CD14-positive monocyte (primary cell): ENCODE measurements at regions not wholly inside any gene's neighbourhood (a gene's known extent, or its start where the extent isn't known, plus 50 kb on each side); places are given as distances from the start of the nearest gene placed in this dataset.
A peak's percentile ranks its signal among the peaks of the same experiment; 100 is the strongest.

Experiments
- DNase-seq, 3 donors: peaks; one replicate each; pipeline ENCODE4 v3.0.0-alpha.2; 2011 to 2022
- H2AFZ ChIP-seq: 2 replicates; pipeline ENCODE4 v1.6.0; 2012; ENCODE audit warnings: mild to moderate bottlenecking, low read depth, low read length, inconsistent platforms; ENCODE audit not compliant: insufficient read depth, poor library complexity, severe bottlenecking
- H3K27ac ChIP-seq, 2 donors: 1 replicate in 1 of 2; 2 replicates in 1 of 2; pipeline ENCODE4 v1.5.1; 2012 to 2013; ENCODE audit warnings: low read length in 2 of 2, control low read depth in 1 of 2, inconsistent platforms in 1 of 2, low read depth in 1 of 2, mild to moderate bottlenecking in 1 of 2
- H3K27me3 ChIP-seq, 2 donors: one replicate each; pipeline versions ENCODE4 v1.6.0 to v1.6.1; 2011 to 2013; ENCODE audit warnings: low read length in 2 of 2; ENCODE audit not compliant: control insufficient read depth in 2 of 2, insufficient read depth in 2 of 2
- H3K36me3 ChIP-seq, 2 donors: replicated peaks in 1 of 2; 1 replicate in 1 of 2; 2 replicates in 1 of 2; pipeline versions ENCODE4 v1.5.1 to v1.6.1; 2012 to 2013; ENCODE audit warnings: low read length in 2 of 2, control low read depth in 1 of 2, inconsistent platforms in 1 of 2, mild to moderate bottlenecking in 1 of 2; ENCODE audit not compliant: insufficient read depth in 2 of 2, control insufficient read depth in 1 of 2
- H3K4me1 ChIP-seq, 2 donors: 1 replicate in 1 of 2; 2 replicates in 1 of 2; pipeline versions ENCODE4 v1.5.1 to v1.6.1; 2012 to 2013; ENCODE audit warnings: low read length in 2 of 2, control low read depth in 1 of 2, inconsistent platforms in 1 of 2, mild to moderate bottlenecking in 1 of 2, moderate library complexity in 1 of 2; ENCODE audit not compliant: insufficient read depth in 2 of 2, control insufficient read depth in 1 of 2
- H3K4me2 ChIP-seq: replicated peaks from 2 replicates; pipeline ENCODE3; 2012; ENCODE audit warnings: low read length, moderate library complexity, mild to moderate bottlenecking; ENCODE audit not compliant: poor library complexity, severe bottlenecking; ENCODE audit errors: extremely low read depth
- H3K4me3 ChIP-seq, 3 experiments: fragments of 200-600 bp in 1 of 3; sonication (generic) in 1 of 3; replicated peaks in 1 of 3; 1 replicate in 2 of 3; 2 replicates in 1 of 3; pipeline ENCODE4 v1.5.1; 2011 to 2013; ENCODE audit warnings: low read length in 3 of 3, mild to moderate bottlenecking in 3 of 3, control low read depth in 2 of 3, low read depth in 2 of 3, inconsistent platforms in 1 of 3, moderate library complexity in 1 of 3
- H3K79me2 ChIP-seq: 2 replicates; pipeline ENCODE4 v1.6.0; 2012; ENCODE audit warnings: mild to moderate bottlenecking, control low read depth, inconsistent platforms, low read length, moderate library complexity; ENCODE audit not compliant: insufficient read depth
- H3K9ac ChIP-seq: 2 replicates; pipeline ENCODE4 v1.6.0; 2017; ENCODE audit warnings: low read length, mild to moderate bottlenecking; ENCODE audit not compliant: insufficient read depth, poor library complexity, severe bottlenecking
- H3K9me3 ChIP-seq, 2 donors: replicated peaks in 1 of 2; 1 replicate in 1 of 2; 2 replicates in 1 of 2; pipeline versions ENCODE4 v1.5.1 to v1.6.1; 2012 to 2013; ENCODE audit warnings: low read length in 2 of 2, control low read depth in 1 of 2; ENCODE audit not compliant: control insufficient read depth in 1 of 2, insufficient read depth in 1 of 2
- H4K20me1 ChIP-seq: 2 replicates; pipeline ENCODE4 v1.6.0; 2012; ENCODE audit warnings: mild to moderate bottlenecking, low read length, control low read depth, moderate library complexity; ENCODE audit not compliant: insufficient read depth
- H3K27ac Mint-ChIP-seq, 7 donors: one replicate each; pipeline ENCODE4 v1.8.0; 2020; ENCODE audit warnings: mild to moderate bottlenecking in 7 of 7, mixed read lengths in 7 of 7, moderate library complexity in 6 of 7, inconsistent platforms in 2 of 7
- H3K27me3 Mint-ChIP-seq, 3 donors: one replicate each; pipeline ENCODE4 v1.8.0; 2021 to 2022; ENCODE audit warnings: low read depth in 3 of 3, mild to moderate bottlenecking in 3 of 3, mixed read lengths in 3 of 3, moderate library complexity in 3 of 3, inconsistent platforms in 1 of 3
- H3K36me3 Mint-ChIP-seq, 2 donors: one replicate each; pipeline ENCODE4 v1.8.0; 2020; ENCODE audit warnings: mixed read lengths in 2 of 2, inconsistent platforms in 1 of 2, mild to moderate bottlenecking in 1 of 2
- H3K4me1 Mint-ChIP-seq: one replicate; pipeline ENCODE4 v1.8.0; 2020; ENCODE audit warnings: mild to moderate bottlenecking, mixed read lengths
- H3K4me3 Mint-ChIP-seq, 2 donors: one replicate each; pipeline ENCODE4 v1.8.0; 2020; ENCODE audit warnings: mild to moderate bottlenecking in 2 of 2, mixed read lengths in 2 of 2, moderate library complexity in 1 of 2
- H3K9me3 Mint-ChIP-seq, 7 donors: one replicate each; pipeline ENCODE4 v1.8.0; 2020 to 2022; ENCODE audit warnings: mixed read lengths in 7 of 7, mild to moderate bottlenecking in 6 of 7, moderate library complexity in 6 of 7, inconsistent platforms in 2 of 7
- CTCF ChIP-seq: fragments of 200-600 bp; IDR thresholded peaks from one replicate; pipeline ENCODE4 v1.8.0; 2022; ENCODE audit warnings: antibody characterized with exemption, mild to moderate bottlenecking
- WGBS: methylation state at CpG from one replicate; pipeline ENCODE4 v1.1.5; 2013; ENCODE audit warnings: missing lambda C conversion rate; ENCODE audit not compliant: insufficient coverage; 5-methylcytosine and 5-hydroxymethylcytosine counted together
- intact Hi-C, 2 donors: fragments of 100-400 bp; cut with micrococcal nuclease; formaldehyde crosslinking; loops; one replicate each; pipeline versions ENCODE4 v1.15.0 to v1.15.1; 2023

GRCh38 chr6:25012657-25013056, 76.9 kb upstream of the RIPOR2 start:
- Histone ChIP-seq H3K27me3 (no peaks in the 10 kb centered on the region), H3K4me1 (peaks cover 82 to 99% of the 10 kb centered on the region in 2 donors), H3K9me3 (no peaks in the 10 kb centered on the region), H2AFZ (no peak overlapping the region), H3K4me2 (peak overlapping the region; percentile 14), H3K27ac (peak overlapping the region in 1 of 2 donors; percentile 59), H3K4me3 (peak overlapping the region in 1 of 3 experiments; percentile 10), H4K20me1 (no peaks in the 10 kb centered on the region), H3K79me2 (peaks cover 17% of the 10 kb centered on the region), H3K9ac (no peak overlapping the region), H3K36me3 (no peaks in the 10 kb centered on the region)
- Mint-ChIP-seq H3K9me3 (no peaks in the 10 kb centered on the region), H3K27ac (peak overlapping the region; percentile 46 to 87 (median 76)), H3K4me1 (peaks cover 88% of the 10 kb centered on the region), H3K36me3 (peaks cover under 1 to 4% of the 10 kb centered on the region in 2 donors), H3K4me3 (no peak overlapping the region), H3K27me3 (no peaks in the 10 kb centered on the region)
- intact Hi-C loops: no loop called here
- no peak for TF ChIP-seq CTCF
- 0% methylated on average over 1 of the region's 2 CpGs for WGBS
- DNase-seq: peak in 2 of 3 donors; percentile 64 to 65

- no peak overlapping the region for H3K4me3 ChIP-seq
Measured at GRCh38 chr6:25013246-25013645, 77.5 kb upstream of the RIPOR2 start.

More at GRCh38 chr6:25013246-25013645, 77.5 kb upstream of the RIPOR2 start:
- no peak for DNase-seq
- Histone ChIP-seq H3K79me2 (peaks cover 15% of the 10 kb centered on the region), H3K9ac (no peak overlapping the region), H3K4me2 (no peak overlapping the region), H3K27ac (peak overlapping the region in 1 of 2 donors; percentile 59), H3K9me3 (no peaks in the 10 kb centered on the region), H4K20me1 (no peaks in the 10 kb centered on the region), H2AFZ (no peak overlapping the region), H3K27me3 (no peaks in the 10 kb centered on the region), H3K4me1 (peaks cover 80 to 97% of the 10 kb centered on the region in 2 donors), H3K36me3 (no peaks in the 10 kb centered on the region)
- intact Hi-C loops: no loop called here
- no peaks in the 10 kb centered on the region for H3K9me3 Mint-ChIP-seq
- H3K4me3 Mint-ChIP-seq: no peak overlapping the region
- WGBS: 100% methylated on average over 2 of the region's 4 CpGs
- no peak for TF ChIP-seq CTCF
- H3K36me3 Mint-ChIP-seq: peaks cover 0 to 4% of the 10 kb centered on the region in 2 donors
- no peaks in the 10 kb centered on the region for H3K27me3 Mint-ChIP-seq
- H3K27ac Mint-ChIP-seq: peak overlapping the region in 5 of 7 donors; percentile 6 to 87 (median 76)
- peaks cover 87% of the 10 kb centered on the region for H3K4me1 Mint-ChIP-seq
